Activated CD8-positive, alpha-beta T cell treated with anti-CD3 and anti-CD28 coated beads for 36 hours (primary cell): ENCODE measurements at regions not wholly inside any gene's neighbourhood (a gene's known extent, or its start where the extent isn't known, plus 50 kb on each side); places are given as distances from the start of the nearest gene placed in this dataset.
A peak's percentile ranks its signal among the peaks of the same experiment; 100 is the strongest.

Source experiments
- ATAC-seq: fragments of 200-7000 bp; cut with Tn5 transposase; one replicate; pipeline ENCODE4 v1.10.0; 2021; ENCODE audit warnings: mild to moderate bottlenecking, moderate library complexity
- CTCF ChIA-PET: fragments of 350-600 bp; sonication (Branson Sonifier 250); formaldehyde crosslinking; loops from one replicate; lab custom pipeline; 2021; ENCODE audit warnings: antibody characterized with exemption; lab: Charles Lee
- POLR2A ChIA-PET: fragments of 350-600 bp; sonication (Branson Sonifier 250); formaldehyde crosslinking; loops from one replicate; lab custom pipeline; 2021; ENCODE audit warnings: antibody characterized with exemption; lab: Charles Lee
- DNase-seq: peaks from one replicate; pipeline ENCODE4 v3.0.0-alpha.2; 2020
- H3K27ac Mint-ChIP-seq: one replicate; pipeline ENCODE4 v1.8.0; 2021; ENCODE audit warnings: mild to moderate bottlenecking, mixed read lengths
- H3K27me3 Mint-ChIP-seq: one replicate; pipeline ENCODE4 v1.8.0; 2021; ENCODE audit warnings: mixed read lengths
- H3K36me3 Mint-ChIP-seq: one replicate; pipeline ENCODE4 v1.8.0; 2021; ENCODE audit warnings: low read depth, mixed read lengths
- H3K4me1 Mint-ChIP-seq: one replicate; pipeline ENCODE4 v1.8.0; 2021; ENCODE audit warnings: low read depth, mixed read lengths
- H3K4me3 Mint-ChIP-seq: one replicate; pipeline ENCODE4 v1.8.0; 2021; ENCODE audit warnings: mild to moderate bottlenecking, moderate library complexity, mixed read lengths
- H3K9me3 Mint-ChIP-seq: one replicate; pipeline ENCODE4 v1.8.0; 2021; ENCODE audit warnings: mixed read lengths
- intact Hi-C: fragments of 100-400 bp; cut with micrococcal nuclease; formaldehyde crosslinking; loops from one replicate; pipeline ENCODE4 v1.10.0; 2022
- TF ChIP-seq, protein P1 (sequence below): fragments of 200-600 bp; IDR thresholded peaks from one replicate; pipeline ENCODE4 v1.8.0; 2022; ENCODE audit warnings: antibody characterized with exemption, mild to moderate bottlenecking

DNA sequence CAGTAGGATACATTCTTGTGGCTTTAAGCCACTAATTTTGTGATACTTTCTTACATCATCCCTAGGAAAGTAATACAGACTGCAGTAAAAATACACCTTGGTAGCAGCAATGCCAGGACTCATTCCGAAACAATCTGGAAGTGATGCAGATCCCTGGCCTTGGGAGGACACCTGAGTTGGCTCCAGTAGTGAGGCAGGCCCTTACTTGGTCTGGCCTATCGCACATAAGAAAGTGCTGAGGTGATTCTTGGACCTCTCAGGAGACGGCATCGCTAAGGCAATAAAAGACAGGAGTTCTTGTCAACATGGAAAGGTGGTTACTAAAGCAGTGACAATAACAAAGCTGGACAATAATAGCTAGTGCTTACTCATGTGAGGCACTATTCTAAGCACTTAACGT lies 126.5 kb downstream of the SUCNR1 start:
- CTCF ChIA-PET = no interaction called here
- Mint-ChIP-seq H3K27me3 (no peaks in the 10 kb centered on the region), H3K9me3 (no peaks in the 10 kb centered on the region), H3K36me3 (no peaks in the 10 kb centered on the region), H3K27ac (no peak overlapping the region), H3K4me3 (no peak overlapping the region), H3K4me1 (no peaks in the 10 kb centered on the region)
- TF ChIP-seq, protein P1, sequence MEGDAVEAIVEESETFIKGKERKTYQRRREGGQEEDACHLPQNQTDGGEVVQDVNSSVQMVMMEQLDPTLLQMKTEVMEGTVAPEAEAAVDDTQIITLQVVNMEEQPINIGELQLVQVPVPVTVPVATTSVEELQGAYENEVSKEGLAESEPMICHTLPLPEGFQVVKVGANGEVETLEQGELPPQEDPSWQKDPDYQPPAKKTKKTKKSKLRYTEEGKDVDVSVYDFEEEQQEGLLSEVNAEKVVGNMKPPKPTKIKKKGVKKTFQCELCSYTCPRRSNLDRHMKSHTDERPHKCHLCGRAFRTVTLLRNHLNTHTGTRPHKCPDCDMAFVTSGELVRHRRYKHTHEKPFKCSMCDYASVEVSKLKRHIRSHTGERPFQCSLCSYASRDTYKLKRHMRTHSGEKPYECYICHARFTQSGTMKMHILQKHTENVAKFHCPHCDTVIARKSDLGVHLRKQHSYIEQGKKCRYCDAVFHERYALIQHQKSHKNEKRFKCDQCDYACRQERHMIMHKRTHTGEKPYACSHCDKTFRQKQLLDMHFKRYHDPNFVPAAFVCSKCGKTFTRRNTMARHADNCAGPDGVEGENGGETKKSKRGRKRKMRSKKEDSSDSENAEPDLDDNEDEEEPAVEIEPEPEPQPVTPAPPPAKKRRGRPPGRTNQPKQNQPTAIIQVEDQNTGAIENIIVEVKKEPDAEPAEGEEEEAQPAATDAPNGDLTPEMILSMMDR = no peak
- intact Hi-C loops = no loop called here
- no peak for DNase-seq
- POLR2A ChIA-PET = no interaction called here
- no peak for ATAC-seq

- TF ChIP-seq, protein P1 = no peak
- DNase-seq = no peak
- ATAC-seq = no peak
- Mint-ChIP-seq H3K27ac (no peak overlapping the region), H3K4me3 (no peak overlapping the region), H3K4me1 (no peaks in the 10 kb centered on the region), H3K27me3 (no peaks in the 10 kb centered on the region), H3K36me3 (no peaks in the 10 kb centered on the region), H3K9me3 (no peaks in the 10 kb centered on the region)
- POLR2A ChIA-PET = no interaction called here
- CTCF ChIA-PET = interaction anchor here (0.7 kb wide), 1 partner anchor 460 kb away, joined by 4 read pairs; no protein-coding TSS in a partner anchor
- intact Hi-C loops = no loop called here
Observed at GRCh38 chr3:152011812-152012735, 138.6 kb downstream of the SUCNR1 start.

DNA sequence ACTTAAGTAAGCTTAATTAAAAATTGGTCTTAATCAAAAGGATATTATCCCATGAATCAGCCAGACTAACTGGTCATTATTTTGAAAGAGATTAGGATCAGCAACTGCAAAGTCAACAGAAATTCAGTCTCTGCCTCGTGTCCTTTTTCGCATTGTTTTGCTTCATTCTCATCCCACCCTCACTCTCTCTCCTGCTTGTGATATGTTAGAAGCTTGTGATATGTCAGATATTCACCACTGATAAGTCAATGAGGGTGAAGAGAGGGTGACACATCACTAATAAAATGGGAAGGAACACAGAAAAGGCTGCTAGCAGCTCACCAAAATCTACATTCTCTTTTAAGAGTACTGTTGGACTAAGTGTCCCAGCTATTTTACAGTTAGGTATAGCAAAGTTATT lies 146.1 kb downstream of the SUCNR1 start:
- Mint-ChIP-seq H3K27ac (no peak overlapping the region), H3K27me3 (peaks cover 6% of the 10 kb centered on the region), H3K9me3 (no peaks in the 10 kb centered on the region), H3K4me1 (peaks cover 8% of the 10 kb centered on the region), H3K36me3 (no peaks in the 10 kb centered on the region), H3K4me3 (no peak overlapping the region)
- ChIA-PET CTCF (interaction anchor here (1.6 kb wide), 1 partner anchor 15 kb away, joined by 3 read pairs; no protein-coding TSS in a partner anchor), POLR2A (no interaction called here)
- TF ChIP-seq, protein P1 = no peak
- DNase-seq = no peak
- no peak for ATAC-seq
- intact Hi-C loops = no loop called here

GRCh38 chr3:152021951-152022461 lies 148.6 kb downstream of the SUCNR1 start:
- TF ChIP-seq, protein P1 = no peak
- CTCF ChIA-PET = no interaction called here
- POLR2A ChIA-PET = no interaction called here
- peak; percentile 84 for ATAC-seq
- DNase-seq = peak; percentile 46
- Mint-ChIP-seq H3K9me3 (no peaks in the 10 kb centered on the region), H3K27me3 (peaks cover 6% of the 10 kb centered on the region), H3K4me3 (no peak overlapping the region), H3K27ac (no peak overlapping the region), H3K4me1 (peaks cover 8% of the 10 kb centered on the region), H3K36me3 (no peaks in the 10 kb centered on the region)
- intact Hi-C loops = no loop called here

DNA sequence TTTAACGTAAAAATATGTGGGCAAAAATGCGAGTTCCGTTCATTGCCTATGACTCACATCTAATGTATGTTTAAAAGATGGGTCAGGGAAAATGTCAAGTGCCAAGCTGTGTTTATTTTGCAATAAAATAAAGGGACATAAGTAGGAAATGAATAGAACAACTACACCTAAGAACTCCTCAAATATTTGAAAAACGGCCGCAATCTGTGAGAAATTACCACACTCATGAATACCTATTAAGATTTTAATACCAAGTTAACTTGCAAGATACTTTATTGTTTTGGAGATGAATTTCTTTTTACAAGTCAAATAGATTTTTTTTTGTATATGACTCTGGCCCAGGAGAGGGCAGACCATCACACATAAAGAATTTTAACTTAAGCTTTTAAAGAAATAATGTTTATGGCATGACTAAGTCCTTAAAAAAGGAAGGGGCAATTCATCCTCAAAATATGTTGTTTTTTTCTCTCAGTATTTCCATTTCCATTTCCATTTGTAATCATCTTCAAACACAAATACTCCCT lies 152.7 kb downstream of the SUCNR1 start:
- no peak overlapping the region for H3K4me3 Mint-ChIP-seq
- no peaks in the 10 kb centered on the region for H3K9me3 Mint-ChIP-seq
- no peak overlapping the region for H3K27ac Mint-ChIP-seq
- intact Hi-C loops = no loop called here
- H3K4me1 Mint-ChIP-seq = peaks cover 8% of the 10 kb centered on the region
- DNase-seq (no peak), ATAC-seq (no peak)
- peaks cover 2% of the 10 kb centered on the region for H3K27me3 Mint-ChIP-seq
- ChIA-PET CTCF (interaction anchor here (0.8 kb wide), 1 partner anchor 39 kb away, joined by 3 read pairs; no protein-coding TSS in a partner anchor), POLR2A (no interaction called here)
- TF ChIP-seq, protein P1 = no peak
- no peaks in the 10 kb centered on the region for H3K36me3 Mint-ChIP-seq
